Upper lobe of left lung (tissue), 4 donors: ENCODE measurements at regions not wholly inside any gene's neighbourhood (a gene's known extent, or its start where the extent isn't known, plus 50 kb on each side); places are given as distances from the start of the nearest gene placed in this dataset.

Experiments
- EP300 ChIP-seq, 4 donors: sonication (generic); formaldehyde crosslinking; IDR thresholded peaks; one replicate each; pipeline ENCODE4 v1.5.1; 2017; ENCODE audit warnings: antibody characterized with exemption in 4 of 4, control low read depth in 2 of 4
- POLR2A ChIP-seq, 4 donors: fragments of 450-650 bp; IDR thresholded peaks; one replicate each; pipeline ENCODE4 v1.5.1; 2016 to 2017; ENCODE audit warnings: antibody characterized with exemption in 4 of 4, mild to moderate bottlenecking in 2 of 4
- POLR2AphosphoS5 ChIP-seq, 2 donors: sonication (generic); formaldehyde crosslinking; IDR thresholded peaks; one replicate each; pipeline ENCODE4 v1.5.1; 2017; ENCODE audit warnings: antibody characterized with exemption in 2 of 2
- TF ChIP-seq, protein P1 (sequence below), 6 experiments: fragments of 450-650 bp in 4 of 6; fragments of 200-600 bp in 2 of 6; sonication (generic) in 2 of 6; IDR thresholded peaks; one replicate each; pipeline ENCODE4 v1.5.1; 2016 to 2019; ENCODE audit warnings: antibody characterized with exemption in 6 of 6

DNA sequence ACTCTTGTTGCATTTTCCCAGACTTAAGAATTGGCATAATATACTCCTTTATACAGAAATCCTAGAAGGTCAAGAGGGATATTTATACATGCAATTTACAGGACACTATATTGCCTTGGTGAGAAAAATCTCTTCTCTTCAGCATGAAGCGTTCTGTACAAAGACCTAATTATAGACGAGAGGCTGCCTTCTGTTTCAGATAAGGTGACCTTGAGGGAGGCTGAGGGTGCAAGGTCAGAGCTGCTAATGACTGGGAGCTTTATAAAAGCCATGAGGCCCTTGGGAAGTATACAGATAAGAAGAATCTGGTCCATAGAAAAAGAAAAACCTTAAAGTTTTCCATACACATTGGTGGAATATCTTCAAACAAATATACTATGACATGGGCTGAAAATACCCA lies 156.3 kb upstream of the SOX9 start:
- TF ChIP-seq POLR2A (IDR thresholded peaks at IDR 0.05) (no peak), POLR2AphosphoS5 (IDR thresholded peaks at IDR 0.05) (no peak), EP300 (IDR thresholded peaks at IDR 0.05) (no peak)
- TF ChIP-seq, protein P1, sequence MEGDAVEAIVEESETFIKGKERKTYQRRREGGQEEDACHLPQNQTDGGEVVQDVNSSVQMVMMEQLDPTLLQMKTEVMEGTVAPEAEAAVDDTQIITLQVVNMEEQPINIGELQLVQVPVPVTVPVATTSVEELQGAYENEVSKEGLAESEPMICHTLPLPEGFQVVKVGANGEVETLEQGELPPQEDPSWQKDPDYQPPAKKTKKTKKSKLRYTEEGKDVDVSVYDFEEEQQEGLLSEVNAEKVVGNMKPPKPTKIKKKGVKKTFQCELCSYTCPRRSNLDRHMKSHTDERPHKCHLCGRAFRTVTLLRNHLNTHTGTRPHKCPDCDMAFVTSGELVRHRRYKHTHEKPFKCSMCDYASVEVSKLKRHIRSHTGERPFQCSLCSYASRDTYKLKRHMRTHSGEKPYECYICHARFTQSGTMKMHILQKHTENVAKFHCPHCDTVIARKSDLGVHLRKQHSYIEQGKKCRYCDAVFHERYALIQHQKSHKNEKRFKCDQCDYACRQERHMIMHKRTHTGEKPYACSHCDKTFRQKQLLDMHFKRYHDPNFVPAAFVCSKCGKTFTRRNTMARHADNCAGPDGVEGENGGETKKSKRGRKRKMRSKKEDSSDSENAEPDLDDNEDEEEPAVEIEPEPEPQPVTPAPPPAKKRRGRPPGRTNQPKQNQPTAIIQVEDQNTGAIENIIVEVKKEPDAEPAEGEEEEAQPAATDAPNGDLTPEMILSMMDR (IDR thresholded peaks at IDR 0.05) = no peak
